Mesenchymal stem cell (in vitro differentiated cells and primary cell): ENCODE measurements at regions not wholly inside any gene's neighbourhood (a gene's known extent, or its start where the extent isn't known, plus 50 kb on each side); places are given as distances from the start of the nearest gene placed in this dataset.

Experiments used
- DNase-seq: peaks from one replicate; pipeline ENCODE4 v3.0.0-alpha.2; 2013
- H2AFZ ChIP-seq: one replicate; pipeline ENCODE4 v1.6.1; 2013; ENCODE audit warnings: low read depth, mild to moderate bottlenecking, control low read depth, inconsistent platforms, low read length, moderate library complexity
- H2AK5ac ChIP-seq: 2 replicates; pipeline ENCODE4 v1.6.1; 2013; ENCODE audit warnings: low read length, moderate library complexity, mild to moderate bottlenecking, inconsistent platforms; ENCODE audit not compliant: severe bottlenecking
- H2BK120ac ChIP-seq: one replicate; pipeline ENCODE4 v1.6.1; 2013; ENCODE audit warnings: low read depth, mild to moderate bottlenecking, inconsistent platforms, low read length, moderate library complexity
- H2BK12ac ChIP-seq, 2 experiments: one replicate each; pipeline ENCODE4 v1.6.1; 2013; ENCODE audit warnings: inconsistent platforms in 2 of 2, low read length in 2 of 2, mild to moderate bottlenecking in 2 of 2, moderate library complexity in 2 of 2, control low read depth in 1 of 2
- H2BK15ac ChIP-seq: one replicate; pipeline ENCODE4 v1.6.1; 2013; ENCODE audit warnings: mild to moderate bottlenecking, low read depth, inconsistent platforms; ENCODE audit not compliant: poor library complexity, severe bottlenecking
- H2BK5ac ChIP-seq: 2 replicates; pipeline ENCODE4 v1.6.1; 2013; ENCODE audit warnings: low read depth, mild to moderate bottlenecking, low read length, control low read depth, inconsistent platforms; ENCODE audit not compliant: poor library complexity, severe bottlenecking
- H3K14ac ChIP-seq, 2 experiments: one replicate each; pipeline ENCODE4 v1.6.1; 2013; ENCODE audit warnings: inconsistent platforms in 2 of 2, low read length in 2 of 2, control low read depth in 1 of 2, mild to moderate bottlenecking in 1 of 2, moderate library complexity in 1 of 2
- H3K18ac ChIP-seq, 2 experiments: one replicate each; pipeline ENCODE4 v1.6.1; 2013; ENCODE audit warnings: inconsistent platforms in 2 of 2, low read length in 2 of 2, control low read depth in 1 of 2, low read depth in 1 of 2, mild to moderate bottlenecking in 1 of 2
- H3K23ac ChIP-seq, 2 experiments: one replicate each; pipeline ENCODE4 v1.6.1; 2013; ENCODE audit warnings: inconsistent platforms in 2 of 2, low read length in 2 of 2, mild to moderate bottlenecking in 2 of 2, moderate library complexity in 2 of 2, control low read depth in 1 of 2
- H3K27ac ChIP-seq: 2 replicates; pipeline ENCODE4 v1.5.1; 2013; ENCODE audit warnings: mild to moderate bottlenecking, moderate library complexity, low read length, control low read depth, inconsistent platforms; ENCODE audit not compliant: poor library complexity, severe bottlenecking
- H3K27me3 ChIP-seq, 2 experiments: 2 replicates each; pipeline versions ENCODE4 v1.6.1 to v1.7.0; 2013; ENCODE audit warnings: low read length in 2 of 2, mild to moderate bottlenecking in 2 of 2, moderate library complexity in 2 of 2, control low read depth in 1 of 2, inconsistent platforms in 1 of 2; ENCODE audit not compliant: control insufficient read depth in 1 of 2, insufficient read depth in 1 of 2
- H3K36me3 ChIP-seq, 2 experiments: 2 replicates each; pipeline versions ENCODE4 v1.6.1 to v1.7.0; 2013; ENCODE audit warnings: low read length in 2 of 2, control low read depth in 1 of 2, inconsistent platforms in 1 of 2, low read depth in 1 of 2, mild to moderate bottlenecking in 1 of 2; ENCODE audit not compliant: insufficient read depth in 2 of 2, control insufficient read depth in 1 of 2
- H3K4ac ChIP-seq, 2 experiments: one replicate each; pipeline ENCODE4 v1.6.1; 2013; ENCODE audit warnings: inconsistent platforms in 2 of 2, low read length in 2 of 2, mild to moderate bottlenecking in 2 of 2, moderate library complexity in 2 of 2, control low read depth in 1 of 2, low read depth in 1 of 2
- H3K4me1 ChIP-seq: 2 replicates; pipeline ENCODE4 v1.6.1; 2013; ENCODE audit warnings: low read depth, low read length, control low read depth; ENCODE audit not compliant: control insufficient read depth, insufficient read depth
- H3K4me2 ChIP-seq: 2 replicates; pipeline ENCODE4 v1.6.1; 2013; ENCODE audit warnings: low read length, mild to moderate bottlenecking, inconsistent platforms; ENCODE audit not compliant: poor library complexity, severe bottlenecking
- H3K4me3 ChIP-seq, 2 experiments: 2 replicates each; pipeline versions ENCODE4 v1.5.1 to v1.7.0; 2013; ENCODE audit warnings: low read length in 2 of 2, mild to moderate bottlenecking in 2 of 2, control low read depth in 1 of 2, low read depth in 1 of 2; ENCODE audit not compliant: insufficient read depth in 1 of 2
- H3K79me1 ChIP-seq: replicated peaks from 2 replicates; pipeline ENCODE4 v1.6.1; 2013; ENCODE audit warnings: mild to moderate bottlenecking, control low read depth, low read length, inconsistent platforms; ENCODE audit not compliant: poor library complexity, severe bottlenecking
- H3K9ac ChIP-seq: 2 replicates; pipeline ENCODE4 v1.7.0; 2013; ENCODE audit warnings: mild to moderate bottlenecking, low read length, moderate library complexity
- H3K9me3 ChIP-seq: 2 replicates; pipeline ENCODE4 v1.7.0; 2013; ENCODE audit warnings: mild to moderate bottlenecking, low read length; ENCODE audit not compliant: control insufficient read depth
- H4K8ac ChIP-seq: one replicate; pipeline ENCODE4 v1.6.1; 2013; ENCODE audit warnings: inconsistent platforms, mild to moderate bottlenecking, low read length, moderate library complexity
- H4K91ac ChIP-seq: one replicate; pipeline ENCODE4 v1.6.1; 2013; ENCODE audit warnings: mild to moderate bottlenecking, low read length, inconsistent platforms
- WGBS: methylation state at CpG from one replicate; pipeline ENCODE4 v1.1.7; 2013; ENCODE audit warnings: mixed read lengths; 5-methylcytosine and 5-hydroxymethylcytosine counted together

DNA sequence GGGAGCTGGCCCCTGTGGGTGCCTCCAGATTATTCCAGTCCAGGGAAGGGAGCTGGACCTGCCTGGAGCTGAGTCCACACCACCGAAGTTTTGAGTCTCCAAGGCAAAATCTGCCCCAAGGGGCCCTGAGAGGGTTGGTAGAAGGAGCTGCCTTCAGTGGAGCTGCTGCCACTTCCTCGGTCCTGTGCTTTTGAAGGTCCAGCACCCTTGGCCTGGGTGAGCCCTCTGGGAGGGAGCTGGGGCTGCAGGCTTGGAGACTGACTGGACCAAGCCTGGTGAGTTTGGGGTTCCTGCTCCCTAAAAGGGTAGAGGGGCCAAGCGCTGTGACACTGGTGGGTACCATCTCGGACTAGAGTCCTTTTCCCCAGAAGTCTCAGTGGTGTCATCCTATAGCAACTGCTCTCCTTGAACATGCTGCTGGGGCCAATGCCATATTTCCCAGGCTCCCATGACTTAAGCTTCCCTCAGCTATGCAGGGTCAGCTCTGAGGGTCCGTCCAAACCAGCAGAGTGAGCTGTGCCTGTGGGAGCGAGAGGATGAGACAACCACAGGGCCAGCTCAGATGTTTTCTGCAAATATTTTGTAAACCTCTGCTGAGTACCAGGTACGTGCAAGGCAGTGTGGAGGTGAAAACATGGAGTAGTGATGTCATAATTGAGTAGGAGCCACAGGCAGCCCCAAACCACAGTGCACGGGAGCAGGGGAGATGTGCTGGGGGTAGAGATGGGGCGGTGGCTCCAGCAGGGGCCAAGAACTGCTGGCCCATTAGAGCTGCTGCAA, 96.0 kb downstream of the ABHD5 start:
- H2AFZ ChIP-seq: no peak overlapping the region
- H4K8ac ChIP-seq: no peak overlapping the region
- H3K4me1 ChIP-seq: no peaks in the 10 kb centered on the region
- H3K27me3 ChIP-seq: peaks cover 14 to 18% of the 10 kb centered on the region in 2 experiments
- H3K14ac ChIP-seq: no peak overlapping the region
- no peak overlapping the region for H3K18ac ChIP-seq
- H2BK15ac ChIP-seq: no peak overlapping the region
- DNase-seq: no peak
- WGBS: 84% methylated on average over 9 of the region's 9 CpGs
- H3K9ac ChIP-seq: no peak overlapping the region
- H3K4ac ChIP-seq: no peak overlapping the region
- H3K9me3 ChIP-seq: peaks cover 3% of the 10 kb centered on the region
- H3K79me1 ChIP-seq: no peaks in the 10 kb centered on the region
- no peak overlapping the region for H4K91ac ChIP-seq
- no peak overlapping the region for H3K23ac ChIP-seq
- no peak overlapping the region for H3K4me3 ChIP-seq
- H3K27ac ChIP-seq: no peak overlapping the region
- no peak overlapping the region for H2AK5ac ChIP-seq
- H3K36me3 ChIP-seq: no peaks in the 10 kb centered on the region
- no peak overlapping the region for H3K4me2 ChIP-seq
- H2BK120ac ChIP-seq: no peak overlapping the region
- no peak overlapping the region for H2BK12ac ChIP-seq
- no peak overlapping the region for H2BK5ac ChIP-seq

DNA sequence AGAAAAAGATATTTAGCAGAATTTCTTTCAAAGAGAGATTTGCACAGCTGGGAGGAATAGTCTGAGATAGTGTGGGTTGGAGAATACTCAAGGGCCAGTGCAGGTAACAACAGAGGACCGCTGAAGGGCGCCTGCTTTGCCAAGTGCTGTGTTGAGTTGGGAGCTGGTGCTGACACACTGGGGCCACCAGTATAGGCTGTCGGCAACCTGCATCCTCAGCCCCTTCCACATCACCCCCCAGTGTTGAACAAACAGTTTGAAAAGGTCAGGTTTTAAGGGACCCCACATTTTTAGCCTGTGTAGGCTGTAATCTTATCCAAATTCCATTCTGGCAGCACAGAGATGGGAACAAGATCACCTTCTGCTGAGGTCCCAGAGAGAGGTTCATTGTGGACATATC, 96.6 kb downstream of the ABHD5 start:
- peaks cover 14 to 18% of the 10 kb centered on the region in 2 experiments for H3K27me3 ChIP-seq
- H3K18ac ChIP-seq: no peak overlapping the region
- no peaks in the 10 kb centered on the region for H3K79me1 ChIP-seq
- no peak overlapping the region for H2AFZ ChIP-seq
- no peak overlapping the region for H3K4me3 ChIP-seq
- no peak overlapping the region for H3K14ac ChIP-seq
- H3K9me3 ChIP-seq: peaks cover 3% of the 10 kb centered on the region
- H3K36me3 ChIP-seq: no peaks in the 10 kb centered on the region
- H3K4ac ChIP-seq: no peak overlapping the region
- no peak overlapping the region for H3K9ac ChIP-seq
- WGBS: 100% methylated on average over 2 of the region's 3 CpGs
- no peak overlapping the region for H2BK12ac ChIP-seq
- no peak overlapping the region for H2BK15ac ChIP-seq
- no peak overlapping the region for H2AK5ac ChIP-seq
- H3K23ac ChIP-seq: no peak overlapping the region
- DNase-seq: no peak
- H2BK5ac ChIP-seq: no peak overlapping the region
- H4K91ac ChIP-seq: no peak overlapping the region
- H4K8ac ChIP-seq: no peak overlapping the region
- no peak overlapping the region for H3K27ac ChIP-seq
- no peak overlapping the region for H3K4me2 ChIP-seq
- H3K4me1 ChIP-seq: no peaks in the 10 kb centered on the region
- H2BK120ac ChIP-seq: no peak overlapping the region

DNA sequence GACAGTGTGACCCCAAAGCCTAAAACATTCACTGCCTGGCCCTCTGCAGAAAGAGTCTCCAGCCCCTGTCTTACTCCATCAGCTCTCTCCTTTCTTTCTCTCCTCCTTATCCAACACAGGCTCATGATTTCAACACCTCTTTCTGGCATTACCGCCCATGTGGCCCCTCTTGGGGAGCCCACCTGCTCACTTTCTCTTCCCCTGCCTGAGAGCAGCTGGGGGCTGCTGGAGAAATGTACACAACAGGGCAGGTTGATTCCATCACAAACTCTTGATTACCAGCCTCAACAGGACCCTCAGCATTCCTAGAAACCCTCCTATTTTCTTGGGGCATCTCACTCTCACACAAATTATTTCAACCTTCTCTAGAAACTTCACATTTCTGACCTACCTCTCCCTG, 98.3 kb downstream of the ABHD5 start:
- Histone ChIP-seq H2BK12ac (no peak overlapping the region), H3K9ac (no peak overlapping the region), H3K36me3 (no peaks in the 10 kb centered on the region), H3K4me3 (no peak overlapping the region), H3K4ac (no peak overlapping the region), H2BK15ac (no peak overlapping the region), H2AK5ac (no peak overlapping the region), H4K91ac (no peak overlapping the region), H3K27me3 (peaks cover 14 to 18% of the 10 kb centered on the region in 2 experiments), H3K4me2 (no peak overlapping the region), H2BK5ac (no peak overlapping the region), H3K4me1 (no peaks in the 10 kb centered on the region), H3K27ac (no peak overlapping the region), H3K18ac (no peak overlapping the region), H3K14ac (no peak overlapping the region), H3K9me3 (peaks cover 3% of the 10 kb centered on the region), H2AFZ (no peak overlapping the region), H2BK120ac (no peak overlapping the region), H4K8ac (no peak overlapping the region), H3K23ac (no peak overlapping the region), H3K79me1 (no peaks in the 10 kb centered on the region)
- 81% methylated on average over 1 of the region's 1 CpG for WGBS
- no peak for DNase-seq

DNA sequence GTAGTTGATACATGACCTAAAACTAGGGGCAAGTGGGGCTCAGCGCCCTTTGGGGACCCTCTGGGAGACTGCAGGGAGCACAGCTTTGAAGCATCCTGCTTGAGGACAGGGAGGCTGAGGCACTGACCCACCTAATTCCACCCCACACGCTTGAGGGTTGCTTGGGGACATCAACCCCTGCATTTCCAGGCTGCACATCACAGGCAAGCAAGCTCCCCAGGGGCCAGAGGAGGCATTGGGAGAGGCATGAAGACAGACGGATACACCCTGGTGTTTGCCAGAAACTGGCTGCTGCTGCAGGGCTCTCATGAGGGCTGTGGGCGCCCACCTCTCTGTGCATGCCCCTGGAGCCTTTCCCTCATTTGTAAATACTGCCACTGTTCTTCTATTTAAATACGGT, 99.3 kb downstream of the ABHD5 start:
- Histone ChIP-seq H2BK12ac (no peak overlapping the region), H3K79me1 (no peaks in the 10 kb centered on the region), H2AFZ (no peak overlapping the region), H3K9me3 (no peaks in the 10 kb centered on the region), H2BK5ac (no peak overlapping the region), H3K36me3 (no peaks in the 10 kb centered on the region), H3K27me3 (peaks cover 14 to 17% of the 10 kb centered on the region in 2 experiments), H3K9ac (no peak overlapping the region), H2BK120ac (no peak overlapping the region), H4K8ac (no peak overlapping the region), H3K4me2 (no peak overlapping the region), H3K14ac (no peak overlapping the region), H3K4me1 (no peaks in the 10 kb centered on the region), H4K91ac (no peak overlapping the region), H3K4ac (no peak overlapping the region), H3K27ac (no peak overlapping the region), H3K23ac (no peak overlapping the region), H3K4me3 (no peak overlapping the region), H2AK5ac (no peak overlapping the region), H2BK15ac (no peak overlapping the region), H3K18ac (no peak overlapping the region)
- 79% methylated on average over 5 of the region's 5 CpGs for WGBS
- DNase-seq: no peak
